CD4-positive, alpha-beta T cell (primary cell): ENCODE measurements at regions not wholly inside any gene's neighbourhood (a gene's known extent, or its start where the extent isn't known, plus 50 kb on each side); places are given as distances from the start of the nearest gene placed in this dataset.
A peak's percentile ranks its signal among the peaks of the same experiment; 100 is the strongest.

Experiments
- ATAC-seq: fragments of 200-7000 bp; cut with Tn5 transposase; one replicate; pipeline ENCODE4 v1.10.0; 2022; ENCODE audit warnings: mild to moderate bottlenecking; ENCODE audit not compliant: poor library complexity
- CTCF ChIA-PET: fragments of 350-600 bp; sonication (Branson Sonifier 250); formaldehyde crosslinking; loops from one replicate; lab custom pipeline; 2021; ENCODE audit warnings: antibody characterized with exemption, inconsistent platforms; lab: Charles Lee
- POLR2A ChIA-PET: fragments of 350-600 bp; sonication (Branson Sonifier 250); formaldehyde crosslinking; loops from one replicate; lab custom pipeline; 2021; ENCODE audit warnings: antibody characterized with exemption, inconsistent platforms; lab: Charles Lee
- DNase-seq, 14 experiments: peaks; one replicate each; pipeline ENCODE4 v3.0.0-alpha.2; 2013 to 2020; ENCODE audit warnings: mixed read lengths in 2 of 14
- H3K27ac ChIP-seq, 2 donors: one replicate each; pipeline versions ENCODE4 v1.5.1 to v1.7.0; 2013; ENCODE audit warnings: low read length in 2 of 2, low read depth in 1 of 2, mild to moderate bottlenecking in 1 of 2
- H3K27me3 ChIP-seq, 2 experiments: 1 replicate in 1 of 2; 2 replicates in 1 of 2; pipeline versions ENCODE4 v1.6.1 to v1.7.0; 2013; ENCODE audit warnings: low read length in 2 of 2, control low read depth in 1 of 2, mild to moderate bottlenecking in 1 of 2, moderate library complexity in 1 of 2; ENCODE audit not compliant: insufficient read depth in 2 of 2, control insufficient read depth in 1 of 2
- H3K36me3 ChIP-seq: one replicate; pipeline ENCODE4 v1.6.1; 2013; ENCODE audit warnings: low read length, control low read depth; ENCODE audit not compliant: insufficient read depth
- H3K4me1 ChIP-seq: one replicate; pipeline ENCODE4 v1.6.1; 2013; ENCODE audit warnings: low read length, control low read depth; ENCODE audit not compliant: insufficient read depth
- H3K4me3 ChIP-seq: one replicate; pipeline ENCODE4 v1.5.1; 2013; ENCODE audit warnings: mild to moderate bottlenecking, low read length, moderate library complexity
- H3K9me3 ChIP-seq, 2 experiments: 1 replicate in 1 of 2; 2 replicates in 1 of 2; pipeline versions ENCODE4 v1.6.1 to v1.7.0; 2013; ENCODE audit warnings: low read length in 2 of 2, mild to moderate bottlenecking in 2 of 2, control low read depth in 1 of 2, moderate library complexity in 1 of 2; ENCODE audit not compliant: control insufficient read depth in 1 of 2, insufficient read depth in 1 of 2
- H3K27ac Mint-ChIP-seq: one replicate; pipeline ENCODE4 v1.8.0; 2020; ENCODE audit warnings: mixed read lengths
- H3K27me3 Mint-ChIP-seq: one replicate; pipeline ENCODE4 v1.8.0; 2021; ENCODE audit warnings: mixed read lengths
- H3K36me3 Mint-ChIP-seq: one replicate; pipeline ENCODE4 v1.8.0; 2021; ENCODE audit warnings: low read depth, mixed read lengths
- H3K4me1 Mint-ChIP-seq: one replicate; pipeline ENCODE4 v1.8.0; 2021; ENCODE audit warnings: low read depth, mixed read lengths
- H3K4me3 Mint-ChIP-seq: one replicate; pipeline ENCODE4 v1.8.0; 2020; ENCODE audit warnings: mild to moderate bottlenecking, mixed read lengths
- H3K9me3 Mint-ChIP-seq: one replicate; pipeline ENCODE4 v1.8.0; 2020; ENCODE audit warnings: mixed read lengths
- CTCF ChIP-seq: fragments of 200-600 bp; IDR thresholded peaks from one replicate; pipeline ENCODE4 v1.8.0; 2022; ENCODE audit warnings: antibody characterized with exemption, mild to moderate bottlenecking
- intact Hi-C, 2 experiments: fragments of 100-400 bp; cut with DNase I in 1 of 2; cut with micrococcal nuclease in 1 of 2; formaldehyde crosslinking; loops; one replicate each; pipeline versions ENCODE4 v1.15.1 to v1.9.0; 2023 to 2025; cut with DNase I, micrococcal nuclease

GRCh38 chr15:69751566-69751965 is 298.9 kb downstream of the RPLP1 start:
- H3K4me1 Mint-ChIP-seq, result peaks cover 78% of the 10 kb centered on the region

GRCh38 chr15:69753867-69754266 is 301.2 kb downstream of the RPLP1 start:
- Histone ChIP-seq H3K4me3 (no peak overlapping the region), H3K9me3 (peaks cover 3 to 7% of the 10 kb centered on the region in 2 experiments), H3K36me3 (no peaks in the 10 kb centered on the region), H3K27ac (no peak overlapping the region), H3K4me1 (peaks cover 53% of the 10 kb centered on the region), H3K27me3 (peaks cover 0 to 2% of the 10 kb centered on the region in 2 experiments)
- H3K27ac Mint-ChIP-seq, result no peak overlapping the region
- no peaks in the 10 kb centered on the region for H3K9me3 Mint-ChIP-seq
- peaks cover 91% of the 10 kb centered on the region for H3K4me1 Mint-ChIP-seq
- H3K36me3 Mint-ChIP-seq, result no peaks in the 10 kb centered on the region
- ATAC-seq (no peak), DNase-seq (peak in 1 of 14 experiments; percentile 7)
- CTCF ChIA-PET, result interaction anchor here (1.2 to 1.8 kb wide), 2 partner anchors 11 to 25 kb away, joined by 4 to 5 read pairs; no protein-coding TSS in a partner anchor
- H3K4me3 Mint-ChIP-seq, result no peak overlapping the region
- intact Hi-C loops, result loop anchor here (2.0 to 10.0 kb wide), 4 partner anchors 25 to 801 kb away; no protein-coding TSS in a partner anchor
- POLR2A ChIA-PET, result interaction anchor here (1.0 to 10.5 kb wide), 2 partner anchors 33 to 344 kb away, joined by 3 to 160 read pairs; partner anchors contain the start of gene TLE3
- TF ChIP-seq CTCF, result no peak
- H3K27me3 Mint-ChIP-seq, result peaks cover 7% of the 10 kb centered on the region

More at GRCh38 chr15:69751566-69751965, 298.9 kb downstream of the RPLP1 start:
- intact Hi-C loops, result loop anchor here (10.0 kb wide), 3 partner anchors 277 to 803 kb away; no protein-coding TSS in a partner anchor
- DNase-seq (peak in 1 of 14 experiments; percentile 36), ATAC-seq (no peak)
- H3K9me3 ChIP-seq, result peaks cover 3 to 7% of the 10 kb centered on the region in 2 experiments
- POLR2A ChIA-PET, result interaction anchor here (2.0 to 10.5 kb wide), 2 partner anchors 31 to 346 kb away, joined by 5 to 160 read pairs; partner anchors contain the start of gene TLE3
- Mint-ChIP-seq H3K27me3 (peaks cover 22% of the 10 kb centered on the region), H3K36me3 (no peaks in the 10 kb centered on the region), H3K27ac (no peak overlapping the region), H3K9me3 (no peaks in the 10 kb centered on the region), H3K4me3 (no peak overlapping the region)
- no peak overlapping the region for H3K27ac ChIP-seq
- peaks cover 30% of the 10 kb centered on the region for H3K4me1 ChIP-seq
- CTCF ChIA-PET, result interaction anchor here (1.1 to 1.4 kb wide), 2 partner anchors 8 to 28 kb away, joined by 3 read pairs; no protein-coding TSS in a partner anchor
- no peaks in the 10 kb centered on the region for H3K36me3 ChIP-seq
- TF ChIP-seq CTCF, result no peak
- no peak overlapping the region for H3K4me3 ChIP-seq
- H3K27me3 ChIP-seq, result peaks cover 0 to 2% of the 10 kb centered on the region in 2 experiments

GRCh38 chr15:69754313-69754712 is 301.7 kb downstream of the RPLP1 start:
- CTCF ChIA-PET, result interaction anchor here (1.2 to 2.8 kb wide), 2 partner anchors 10 to 343 kb away, joined by 4 to 12 read pairs; partner anchors contain the start of gene TLE3
- no peak for TF ChIP-seq CTCF
- DNase-seq (no peak), ATAC-seq (no peak)
- H3K4me1 Mint-ChIP-seq, result peaks cover 92% of the 10 kb centered on the region
- peak overlapping the region; percentile 73 for H3K4me3 Mint-ChIP-seq
- POLR2A ChIA-PET, result interaction anchor here (1.0 to 10.5 kb wide), 3 partner anchors 33 to 344 kb away, joined by 3 to 160 read pairs (median 69); partner anchors contain the start of gene TLE3
- H3K36me3 ChIP-seq, result no peaks in the 10 kb centered on the region
- intact Hi-C loops, result loop anchor here (2.0 to 10.0 kb wide), 4 partner anchors 26 to 800 kb away; no protein-coding TSS in a partner anchor
- H3K9me3 Mint-ChIP-seq, result no peaks in the 10 kb centered on the region
- H3K27ac Mint-ChIP-seq, result no peak overlapping the region
- H3K36me3 Mint-ChIP-seq, result no peaks in the 10 kb centered on the region
- H3K4me3 ChIP-seq, result no peak overlapping the region
- peaks cover 6% of the 10 kb centered on the region for H3K27me3 Mint-ChIP-seq
- H3K4me1 ChIP-seq, result peaks cover 57% of the 10 kb centered on the region
- H3K27ac ChIP-seq, result no peak overlapping the region
- peaks cover 3 to 7% of the 10 kb centered on the region in 2 experiments for H3K9me3 ChIP-seq
- H3K27me3 ChIP-seq, result peaks cover 0 to 2% of the 10 kb centered on the region in 2 experiments
